H1 (cell line): ENCODE measurements at regions not wholly inside any gene's neighbourhood (a gene's known extent, or its start where the extent isn't known, plus 50 kb on each side); places are given as distances from the start of the nearest gene placed in this dataset.

Source experiments
- CTCF ChIA-PET: fragments of 300-600 bp; sonication (Branson Sonifier 250); formaldehyde crosslinking; loops from one replicate; lab custom pipeline; 2021; ENCODE audit not compliant: partially characterized antibody; lab: Charles Lee
- POLR2A ChIA-PET: fragments of 300-600 bp; sonication (Branson Sonifier 250); formaldehyde crosslinking; loops from one replicate; lab custom pipeline; 2021; ENCODE audit warnings: inconsistent platforms; ENCODE audit not compliant: partially characterized antibody; lab: Charles Lee
- DNase-seq, 2 experiments: peaks; one replicate each; pipeline versions ENCODE4 v3.0.0 to v3.0.0-alpha.2; 2010 to 2022; ENCODE audit warnings: low spot score in 2 of 2, low read depth in 1 of 2, mixed read lengths in 1 of 2
- FAIRE-seq: peaks from 2 replicates; lab custom pipeline; 2011; peaks lifted over from hg19 to GRCh38; lab: Jason Lieb, UNC
- H2AFZ ChIP-seq: 2 replicates; pipeline ENCODE4 v1.8.1; 2012; ENCODE audit warnings: low read length, inconsistent platforms
- H2AK5ac ChIP-seq: 2 replicates; pipeline ENCODE4 v1.6.1; 2013; ENCODE audit warnings: low read depth, low read length
- H2BK120ac ChIP-seq: replicated peaks from 2 replicates; pipeline ENCODE3; 2013; ENCODE audit warnings: low read depth, low read length, inconsistent platforms
- H2BK12ac ChIP-seq: 2 replicates; pipeline ENCODE4 v1.6.1; 2013; ENCODE audit warnings: low read depth, low read length
- H2BK15ac ChIP-seq: 2 replicates; pipeline ENCODE4 v1.6.1; 2013; ENCODE audit warnings: low read length
- H2BK20ac ChIP-seq: 2 replicates; pipeline ENCODE4 v1.6.1; 2013; ENCODE audit warnings: low read length
- H2BK5ac ChIP-seq: 2 replicates; pipeline ENCODE4 v1.6.1; 2013; ENCODE audit warnings: low read depth, low read length
- H3K14ac ChIP-seq: 2 replicates; pipeline ENCODE4 v1.6.1; 2013; ENCODE audit warnings: inconsistent platforms; ENCODE audit not compliant: insufficient read length
- H3K18ac ChIP-seq: 2 replicates; pipeline ENCODE4 v1.6.1; 2013; ENCODE audit warnings: low read length; ENCODE audit errors: extremely low read depth
- H3K23ac ChIP-seq: 2 replicates; pipeline ENCODE4 v1.6.1; 2013; ENCODE audit warnings: inconsistent platforms; ENCODE audit not compliant: insufficient read length
- H3K23me2 ChIP-seq: 2 replicates; pipeline ENCODE4 v1.6.1; 2013; ENCODE audit warnings: low read depth, low read length
- H3K27ac ChIP-seq: 2 replicates; pipeline ENCODE4 v1.6.1; 2011; ENCODE audit warnings: low read depth, low read length, inconsistent platforms
- H3K27me3 ChIP-seq, 4 experiments: replicated peaks in 1 of 4; 1 replicate in 1 of 4; 2 replicates in 3 of 4; pipeline versions ENCODE4 v1.6.1 to v1.8.1; 2011 to 2013; ENCODE audit warnings: low read length in 3 of 4, mild to moderate bottlenecking in 3 of 4, inconsistent platforms in 2 of 4, mixed read lengths in 2 of 4, moderate library complexity in 1 of 4; ENCODE audit not compliant: control insufficient read depth in 3 of 4, insufficient read depth in 3 of 4; ENCODE audit errors: extremely low read depth in 1 of 4
- H3K36me3 ChIP-seq, 4 experiments: 2 replicates each; pipeline versions ENCODE4 v1.6.1 to v1.8.1; 2011 to 2013; ENCODE audit warnings: mild to moderate bottlenecking in 4 of 4, low read length in 3 of 4, moderate library complexity in 2 of 4, control low read depth in 1 of 4, inconsistent platforms in 1 of 4; ENCODE audit not compliant: insufficient read depth in 4 of 4, control insufficient read depth in 2 of 4
- H3K4ac ChIP-seq: replicated peaks from 2 replicates; pipeline ENCODE3; 2013; ENCODE audit warnings: low read length, low read depth, mixed read lengths, inconsistent platforms; ENCODE audit not compliant: insufficient read length
- H3K4me1 ChIP-seq, 4 experiments: replicated peaks in 1 of 4; 1 replicate in 1 of 4; 2 replicates in 3 of 4; pipeline versions ENCODE4 v1.6.1 to v1.8.1; 2011 to 2013; ENCODE audit warnings: low read length in 3 of 4, inconsistent platforms in 2 of 4, mixed read lengths in 1 of 4; ENCODE audit not compliant: insufficient read depth in 4 of 4, control insufficient read depth in 3 of 4
- H3K4me2 ChIP-seq, 2 experiments: 2 replicates each; pipeline versions ENCODE4 v1.6.1 to v1.8.1; 2011 to 2013; ENCODE audit warnings: low read depth in 2 of 2, low read length in 2 of 2, control low read depth in 1 of 2, inconsistent platforms in 1 of 2, mild to moderate bottlenecking in 1 of 2; ENCODE audit not compliant: insufficient read depth in 1 of 2
- H3K4me3 ChIP-seq, 4 experiments: fragments of 200-600, 300-600 bp in 1 of 4; sonication (generic), shearing (Covaris generic), sonication (Bioruptor Twin) in 1 of 4; 2 replicates each; pipeline versions ENCODE4 v1.5.1 to v1.8.1; 2011 to 2016; ENCODE audit warnings: low read length in 4 of 4, low read depth in 3 of 4, control low read depth in 2 of 4, inconsistent platforms in 2 of 4, mild to moderate bottlenecking in 2 of 4, mixed read lengths in 1 of 4, moderate library complexity in 1 of 4; ENCODE audit not compliant: insufficient read depth in 2 of 4; ENCODE audit errors: extremely low read depth in 1 of 4
- H3K56ac ChIP-seq: replicated peaks from 2 replicates; pipeline ENCODE3; 2013; ENCODE audit warnings: low read depth, mild to moderate bottlenecking, mixed read lengths, low read length, inconsistent platforms; ENCODE audit not compliant: insufficient read length
- H3K79me1 ChIP-seq: 2 replicates; pipeline ENCODE4 v1.6.1; 2013; ENCODE audit warnings: low read depth, low read length, control low read depth
- H3K79me2 ChIP-seq, 2 experiments: 2 replicates each; pipeline versions ENCODE4 v1.6.1 to v1.8.1; 2012 to 2013; ENCODE audit warnings: low read length in 2 of 2, mild to moderate bottlenecking in 2 of 2, inconsistent platforms in 1 of 2; ENCODE audit not compliant: insufficient read depth in 2 of 2, control insufficient read depth in 1 of 2
- H3K9ac ChIP-seq, 4 experiments: replicated peaks in 1 of 4; 1 replicate in 1 of 4; 2 replicates in 3 of 4; pipeline versions ENCODE4 v1.6.1 to v1.8.1; 2011 to 2013; ENCODE audit warnings: low read depth in 3 of 4, low read length in 3 of 4, control low read depth in 2 of 4, mild to moderate bottlenecking in 2 of 4, moderate library complexity in 2 of 4, inconsistent platforms in 1 of 4; ENCODE audit errors: extremely low read depth in 1 of 4
- H3K9me3 ChIP-seq, 2 experiments: 2 replicates each; pipeline versions ENCODE4 v1.6.1 to v1.8.1; 2012 to 2013; ENCODE audit warnings: mild to moderate bottlenecking in 2 of 2, moderate library complexity in 2 of 2, control low read depth in 1 of 2, inconsistent platforms in 1 of 2, low read depth in 1 of 2, low read length in 1 of 2, mixed read lengths in 1 of 2; ENCODE audit not compliant: insufficient read depth in 2 of 2
- H4K20me1 ChIP-seq, 2 experiments: replicated peaks in 1 of 2; 2 replicates each; pipeline versions ENCODE3 to v1.8.1; 2011 to 2013; ENCODE audit warnings: inconsistent platforms in 2 of 2, low read length in 2 of 2, mild to moderate bottlenecking in 1 of 2; ENCODE audit not compliant: insufficient read depth in 2 of 2, control insufficient read depth in 1 of 2
- H4K5ac ChIP-seq: 2 replicates; pipeline ENCODE4 v1.6.1; 2013; ENCODE audit warnings: low read length, low read depth, mixed read lengths, inconsistent platforms; ENCODE audit not compliant: insufficient read length
- H4K8ac ChIP-seq: 2 replicates; pipeline ENCODE4 v1.8.0; 2013; ENCODE audit warnings: mild to moderate bottlenecking, moderate library complexity, low read length, inconsistent platforms; ENCODE audit not compliant: insufficient read depth; ENCODE audit errors: extremely low read depth
- H4K91ac ChIP-seq: replicated peaks from 2 replicates; pipeline ENCODE3; 2013; ENCODE audit warnings: low read length, mixed read lengths, inconsistent platforms; ENCODE audit not compliant: insufficient read length
- CHD1 ChIP-seq: IDR thresholded peaks from 2 replicates; pipeline ENCODE4 v1.6.1; 2012; ENCODE audit warnings: low read depth, low read length, improper control_type of control experiment
- CREB1 ChIP-seq: IDR thresholded peaks from 2 replicates; pipeline ENCODE4 v1.6.1; 2012; ENCODE audit warnings: inconsistent platforms
- GTF2F1 ChIP-seq: IDR thresholded peaks from 2 replicates; pipeline ENCODE4 v1.6.1; 2012; ENCODE audit warnings: low read depth, low read length, improper control_type of control experiment, borderline replicate concordance
- HDAC2 ChIP-seq, 2 experiments: fragments of 300-600 bp in 1 of 2; sonication (generic) in 1 of 2; IDR thresholded peaks; 2 replicates each; pipeline ENCODE4 v1.6.1; 2011 to 2012; ENCODE audit warnings: low read depth in 2 of 2, low read length in 2 of 2, mild to moderate bottlenecking in 2 of 2, moderate library complexity in 2 of 2, borderline replicate concordance in 1 of 2, inconsistent platforms in 1 of 2
- JUND ChIP-seq: IDR thresholded peaks from 2 replicates; pipeline ENCODE4 v1.6.1; 2011; ENCODE audit warnings: mild to moderate bottlenecking, improper control_type of control experiment, low read length
- KDM5A ChIP-seq: fragments of 200-600 bp; IDR thresholded peaks from 2 replicates; pipeline ENCODE4 v1.7.1; 2012; ENCODE audit warnings: mild to moderate bottlenecking, low read length, inconsistent platforms, mixed read lengths
- NRF1 ChIP-seq: IDR thresholded peaks from 2 replicates; pipeline ENCODE4 v1.6.1; 2011; ENCODE audit warnings: mild to moderate bottlenecking, low read depth, low read length, improper control_type of control experiment
- POU5F1 ChIP-seq: IDR thresholded peaks from 2 replicates; pipeline ENCODE4 v1.6.1; 2011; ENCODE audit warnings: low read depth, mild to moderate bottlenecking, low read length, moderate library complexity
- RAD21 ChIP-seq, 2 experiments: IDR thresholded peaks in 1 of 2; conservative IDR thresholded peaks in 1 of 2; 2 replicates each; pipeline ENCODE4 v1.6.1; 2011; ENCODE audit warnings: low read depth in 2 of 2, low read length in 2 of 2, improper control_type of control experiment in 1 of 2, inconsistent platforms in 1 of 2, mild to moderate bottlenecking in 1 of 2, moderate library complexity in 1 of 2
- RFX5 ChIP-seq: IDR thresholded peaks from 2 replicates; pipeline ENCODE4 v1.6.1; 2011; ENCODE audit warnings: low read depth, low read length, improper control_type of control experiment, borderline replicate concordance
- RNF2 ChIP-seq: fragments of 200-900, 300-1000 bp; sonication (generic); IDR thresholded peaks from 2 replicates; pipeline ENCODE4 v1.7.1; 2016; ENCODE audit warnings: borderline replicate concordance, low read depth, mild to moderate bottlenecking, antibody characterized with exemption, low read length; ENCODE audit not compliant: poor library complexity, severe bottlenecking; ENCODE audit errors: missing control alignments
- SP2 ChIP-seq: IDR thresholded peaks from 2 replicates; pipeline ENCODE4 v1.6.1; 2012; ENCODE audit warnings: mild to moderate bottlenecking, low read length, inconsistent platforms
- TAF1 ChIP-seq: IDR thresholded peaks from 2 replicates; pipeline ENCODE4 v1.6.1; 2011; ENCODE audit warnings: mild to moderate bottlenecking, low read depth, low read length
- TBP ChIP-seq: IDR thresholded peaks from 2 replicates; pipeline ENCODE4 v1.6.1; 2011; ENCODE audit warnings: low read depth, low read length, improper control_type of control experiment
- WGBS, 2 experiments: shearing (Covaris generic) in 1 of 2; methylation state at CpG; one replicate each; pipeline versions ENCODE4 v1.1.6 to v1.1.7; 2013 to 2015; ENCODE audit warnings: low lambda C conversion rate in 2 of 2, mixed read lengths in 2 of 2, inconsistent platforms in 1 of 2, low coverage in 1 of 2, missing lambda C conversion rate in 1 of 2; ENCODE audit not compliant: insufficient replicate concordance in 2 of 2, insufficient coverage in 1 of 2, insufficient read length in 1 of 2; ENCODE audit errors: extremely low coverage in 1 of 2, missing lambda C conversion rate in 1 of 2; 5-methylcytosine and 5-hydroxymethylcytosine counted together

GRCh38 chr21:27703791-27704190, 736.9 kb upstream of the ADAMTS5 start:
- no peak overlapping the region for H2BK5ac ChIP-seq
- H3K14ac ChIP-seq, result no peak overlapping the region
- H3K36me3 ChIP-seq, result no peaks in the 10 kb centered on the region
- no peak overlapping the region for H2BK120ac ChIP-seq
- H3K27me3 ChIP-seq, result no peaks in the 10 kb centered on the region
- H4K91ac ChIP-seq, result no peak overlapping the region
- H3K27ac ChIP-seq, result no peak overlapping the region
- POLR2A ChIA-PET, result no interaction called here
- no peak overlapping the region for H2AK5ac ChIP-seq
- no peak overlapping the region for H3K23ac ChIP-seq
- DNase-seq (no peak), FAIRE-seq (no peak)
- no peak overlapping the region for H4K5ac ChIP-seq
- CTCF ChIA-PET, result interaction anchor here (0.6 to 2.5 kb wide), 8 partner anchors 11 to 1042 kb away, joined by 3 to 13 read pairs (median 3); no protein-coding TSS in a partner anchor
- no peak overlapping the region for H3K4me3 ChIP-seq
- H3K79me1 ChIP-seq, result no peaks in the 10 kb centered on the region
- H3K9ac ChIP-seq, result no peak overlapping the region
- H3K18ac ChIP-seq, result no peak overlapping the region
- H2BK20ac ChIP-seq, result no peak overlapping the region
- no peaks in the 10 kb centered on the region for H3K9me3 ChIP-seq
- no peaks in the 10 kb centered on the region for H3K4me1 ChIP-seq
- WGBS, 2 experiments, result 96% methylated on average over 4 of the region's 4 CpGs; no CpG with 5 or more reads in 1 of the 2 experiments
- no peak overlapping the region for H2BK15ac ChIP-seq
- H2BK12ac ChIP-seq, result no peak overlapping the region
- no peak overlapping the region for H3K4me2 ChIP-seq
- no peak overlapping the region for H3K56ac ChIP-seq
- H2AFZ ChIP-seq, result no peak overlapping the region
- no peaks in the 10 kb centered on the region for H3K79me2 ChIP-seq
- no peaks in the 10 kb centered on the region for H3K23me2 ChIP-seq
- no peak overlapping the region for H3K4ac ChIP-seq
- H4K20me1 ChIP-seq, result no peaks in the 10 kb centered on the region
- no peak overlapping the region for H4K8ac ChIP-seq
- TF ChIP-seq POU5F1 (no peak), TAF1 (no peak), RFX5 (no peak), TBP (no peak), JUND (no peak), RAD21 (IDR thresholded peaks at IDR 0.05 in 1 of 2, conservative IDR thresholded peaks at IDR 0.05 in 1 of 2; ENCODE audit: low read depth in 2 of 2, low read length in 2 of 2) (no peak), KDM5A (no peak), RNF2 (no peak), CHD1 (no peak), CREB1 (no peak), HDAC2 (IDR thresholded peaks at IDR 0.05; ENCODE audit: borderline replicate concordance in 1 of 2, low read depth in 2 of 2, low read length in 2 of 2) (no peak), NRF1 (no peak), SP2 (no peak), GTF2F1 (no peak)
